HG02943 (cell line): ENCODE measurements at regions not wholly inside any gene's neighbourhood (a gene's known extent, or its start where the extent isn't known, plus 50 kb on each side); places are given as distances from the start of the nearest gene placed in this dataset.

Source experiments
- ATAC-seq: cut with Tn5 transposase; IDR thresholded peaks from one replicate; pipeline ENCODE4 v1.9.1; 2021; ENCODE audit warnings: mild to moderate bottlenecking, low read depth, moderate library complexity; ENCODE audit not compliant: unreplicated experiment

- ATAC-seq = no peak
Measured at GRCh38 chr5:5542654-5543053, 120.2 kb downstream of the ICE1 start.

- no peak for ATAC-seq
Measured at GRCh38 chr5:5540065-5540464, 117.6 kb downstream of the ICE1 start.
